NCI-H1092 treated with DMSO at 0.1 percent for 48 hours (cell line): ENCODE measurements at regions not wholly inside any gene's neighbourhood (a gene's known extent, or its start where the extent isn't known, plus 50 kb on each side); places are given as distances from the start of the nearest gene placed in this dataset.
"Not testable (repeated sequence)": the region's sequence is repeated elsewhere in the genome, so short reads cannot be mapped to it uniquely, and the experiment has no call there.

Experiments used
- DNase-seq: peaks from one replicate; lab custom pipeline; 2025; lab: John Stamatoyannopoulos, UW

DNA sequence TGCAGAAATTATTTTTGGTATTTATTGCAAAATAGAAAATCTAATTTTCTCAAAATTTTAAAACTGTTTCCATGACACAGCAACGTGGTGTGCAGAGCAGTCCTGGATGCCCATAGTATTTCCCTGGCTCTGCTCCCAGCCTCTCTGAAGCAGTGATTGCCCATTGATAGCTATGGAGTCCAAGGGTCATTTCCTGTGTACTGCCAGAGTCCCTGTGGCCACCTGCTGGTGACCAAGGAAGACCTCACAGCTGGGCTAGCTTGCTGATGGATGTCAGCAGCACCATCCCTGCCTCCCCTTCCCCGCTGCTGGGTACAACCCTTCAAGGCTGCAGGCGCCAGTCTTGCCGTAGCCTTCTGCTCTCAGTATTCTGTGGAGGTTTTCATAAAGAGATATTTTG, 184.1 kb downstream of the DIRAS2 start:
- peak; percentile 12 for DNase-seq

DNA sequence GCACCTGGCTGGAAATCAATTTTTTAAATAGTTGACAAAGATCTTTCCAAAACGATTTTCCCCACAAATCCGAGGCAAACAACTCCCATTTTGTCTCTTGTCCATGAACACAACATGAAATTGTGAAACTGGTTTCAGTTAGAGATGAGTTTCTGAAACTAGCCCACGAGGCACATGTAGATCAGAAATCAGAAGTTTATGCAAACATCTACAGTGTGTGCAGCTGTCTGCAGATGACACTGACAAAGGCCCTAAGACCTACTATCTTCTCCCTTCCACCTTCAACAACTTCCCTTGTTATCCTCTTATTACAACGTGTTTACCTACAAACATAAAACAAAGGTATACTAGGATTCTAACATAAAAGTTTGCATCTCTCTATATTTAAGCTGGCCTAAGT, 183.3 kb downstream of the DIRAS2 start:
- DNase-seq, result no peak

- DNase-seq, result no peak
Measured at GRCh38 chr9:90460220-90460619, 182.4 kb downstream of the DIRAS2 start.

DNA sequence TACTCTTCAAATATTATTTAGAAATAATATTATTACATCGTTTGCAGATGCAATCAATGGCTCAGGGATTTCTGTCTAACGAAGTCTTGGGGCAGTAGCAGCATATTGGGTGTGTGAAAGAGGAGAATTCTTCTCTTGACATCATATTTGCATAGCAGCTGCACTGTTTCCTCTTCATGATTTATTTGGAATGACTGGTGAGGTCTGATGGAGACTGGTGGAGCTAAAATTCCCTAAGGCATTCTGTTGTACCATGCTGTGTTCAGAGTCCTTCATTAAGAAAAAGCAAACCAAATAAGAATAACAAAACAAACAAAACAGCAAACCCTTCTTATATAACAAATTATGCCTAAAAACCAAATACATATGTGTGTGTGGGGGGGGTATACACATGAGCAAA, 177.6 kb downstream of the DIRAS2 start:
- DNase-seq, result peak; percentile 24

- no peak for DNase-seq
Measured at GRCh38 chr9:90466441-90466840, 176.2 kb downstream of the DIRAS2 start.

- DNase-seq, result no peak
Measured at GRCh38 chr9:90469435-90469834, 173.2 kb downstream of the DIRAS2 start.

DNA sequence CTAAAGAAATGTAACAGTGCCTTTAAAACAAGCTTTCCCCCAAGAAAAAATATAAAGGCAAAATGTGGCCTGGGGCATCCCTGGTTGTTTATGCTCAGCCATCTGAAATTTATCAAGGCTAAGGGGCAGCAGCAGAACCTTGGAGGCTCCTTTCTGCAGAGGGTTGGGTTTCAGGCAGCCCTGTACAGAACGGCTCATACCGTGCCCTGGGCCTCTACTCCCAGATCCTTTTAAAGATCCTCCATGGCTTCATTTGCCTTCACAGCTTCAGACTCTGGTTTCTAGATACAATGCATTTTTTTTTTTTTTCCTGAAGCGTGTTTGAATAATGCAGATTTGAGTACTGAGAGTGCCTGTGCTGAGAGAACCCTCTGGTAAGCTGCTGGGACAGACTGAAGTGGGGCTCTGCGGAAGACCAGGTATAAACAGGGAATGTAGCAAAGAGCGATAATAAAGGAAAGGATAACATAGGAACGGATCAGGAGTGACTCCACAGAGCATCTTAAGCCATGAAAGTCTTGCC, 172.7 kb downstream of the DIRAS2 start:
- DNase-seq, result no peak

GRCh38 chr9:90476058-90476457, 166.6 kb downstream of the DIRAS2 start:
- DNase-seq, result no peak

DNA sequence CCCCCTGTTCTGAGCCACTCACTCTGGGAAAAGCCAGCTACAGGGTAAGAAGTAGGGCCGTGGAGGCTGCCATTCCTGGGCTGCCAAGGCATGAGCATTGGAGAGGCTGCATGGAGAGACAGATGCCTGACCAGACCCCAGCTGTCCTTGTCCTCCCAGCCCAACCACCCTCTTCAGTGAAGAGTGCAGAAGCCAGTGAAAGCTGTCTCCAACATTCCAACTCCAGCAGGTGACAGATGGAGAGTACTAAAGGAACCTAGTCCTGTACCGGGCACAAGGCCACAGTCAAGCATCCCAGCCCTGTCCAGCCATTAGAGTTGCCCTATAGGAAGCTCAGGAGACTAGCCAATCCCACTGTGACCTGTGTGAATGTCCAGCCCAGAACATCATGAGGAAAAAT, 165.1 kb downstream of the DIRAS2 start:
- DNase-seq, result no peak

- no peak for DNase-seq
Measured at GRCh38 chr9:90478821-90479220, 163.8 kb downstream of the DIRAS2 start.

DNA sequence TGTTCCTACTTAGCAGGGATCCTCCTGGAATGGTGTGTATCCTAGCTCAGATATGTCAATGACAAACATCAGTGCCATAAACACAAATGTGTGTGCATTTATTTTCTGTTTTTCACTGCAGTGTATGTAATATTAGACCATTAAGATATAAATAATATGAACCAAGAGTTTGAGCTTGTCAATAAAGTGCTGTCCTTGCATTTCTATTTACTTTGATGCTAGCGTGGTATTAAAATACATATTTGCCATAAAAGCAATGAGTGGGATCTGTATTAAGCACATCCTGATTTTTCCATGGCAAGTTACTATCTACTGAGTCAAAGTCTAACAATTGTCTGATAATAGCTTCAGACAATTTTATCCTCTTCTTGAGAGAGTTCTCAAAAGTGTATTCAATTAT, 157.6 kb downstream of the DIRAS2 start:
- DNase-seq, result no peak

DNA sequence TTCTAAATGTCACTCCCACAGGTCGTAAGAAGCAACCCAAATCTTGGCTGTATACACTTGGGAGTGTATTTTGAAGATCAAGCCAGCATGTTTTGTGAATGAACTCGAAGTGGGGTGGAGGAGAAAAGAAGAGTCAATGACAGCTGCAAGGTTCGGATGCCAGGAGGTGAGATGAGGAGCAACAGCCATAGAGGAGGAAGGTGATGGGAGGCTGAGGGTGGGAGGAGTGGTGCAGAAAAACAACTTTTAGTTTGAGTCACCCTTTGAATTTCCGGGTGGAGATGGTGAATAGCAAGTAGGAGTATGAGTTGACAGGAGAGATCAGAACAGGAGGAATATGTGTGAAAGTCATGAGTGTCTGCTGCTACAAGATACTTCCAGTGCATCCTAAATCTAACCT, 153.6 kb downstream of the DIRAS2 start:
- no peak for DNase-seq

GRCh38 chr9:90499761-90500160, 142.9 kb downstream of the DIRAS2 start:
- DNase-seq, result no peak

DNA sequence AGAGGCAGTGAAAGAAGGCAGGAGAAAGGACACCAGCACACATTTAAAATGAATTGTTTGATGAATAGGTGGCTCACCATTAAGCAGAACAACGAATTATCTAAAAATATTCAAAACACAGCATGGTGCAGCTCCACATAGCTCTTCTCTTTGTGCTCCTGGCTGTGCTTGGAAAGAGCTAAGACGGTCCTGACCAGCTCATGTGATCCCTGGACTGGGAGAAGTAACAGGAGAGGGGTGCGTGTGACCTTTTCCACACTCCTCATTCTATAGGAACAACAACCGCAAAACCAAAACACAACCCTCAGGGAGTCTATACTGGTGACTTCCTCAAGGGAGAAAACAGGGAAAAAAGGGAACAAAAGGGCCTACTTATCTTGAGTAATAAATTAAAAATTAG, 140.5 kb downstream of the DIRAS2 start:
- no peak for DNase-seq

GRCh38 chr9:90504486-90504885, 138.1 kb downstream of the DIRAS2 start:
- no peak for DNase-seq

DNA sequence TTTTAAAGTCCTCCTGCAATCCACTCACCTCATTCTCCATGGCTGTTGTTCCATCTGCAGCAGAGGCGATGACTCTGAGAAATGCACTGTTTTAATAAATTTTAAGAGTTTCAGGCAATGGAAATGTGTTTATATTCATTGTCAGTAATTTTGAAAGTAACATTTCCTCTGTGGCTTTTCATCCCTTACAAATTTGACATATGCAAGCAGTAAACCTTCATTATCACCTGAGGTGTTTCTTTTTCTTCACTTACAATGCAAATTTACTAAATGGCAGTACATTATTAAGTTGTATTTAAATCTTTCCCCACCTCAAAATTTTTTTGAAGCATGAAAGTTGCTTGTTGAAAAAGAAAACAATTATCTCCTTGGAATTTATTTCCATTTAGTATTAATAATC, 136.9 kb downstream of the DIRAS2 start:
- no peak for DNase-seq

DNA sequence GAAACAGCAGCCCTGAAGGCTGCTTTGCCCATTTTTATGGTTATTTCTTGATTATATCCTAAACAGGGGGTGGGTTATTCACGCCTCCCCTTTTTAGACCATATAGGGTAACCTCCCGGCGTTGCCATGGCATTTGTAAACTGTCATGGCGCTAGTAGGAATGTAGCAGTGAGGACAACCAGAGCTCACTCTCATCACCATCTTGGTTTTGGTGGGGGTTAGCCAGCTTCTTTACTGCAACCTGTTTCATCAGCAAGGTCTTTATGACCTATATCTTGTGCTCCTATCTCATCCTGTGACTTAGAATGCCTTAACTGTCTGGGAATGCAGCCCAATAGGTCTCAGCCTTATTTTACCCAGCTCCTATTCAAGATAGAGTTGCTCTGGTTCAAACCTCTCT, 136.2 kb downstream of the DIRAS2 start:
- not testable (repeated sequence) for DNase-seq

DNA sequence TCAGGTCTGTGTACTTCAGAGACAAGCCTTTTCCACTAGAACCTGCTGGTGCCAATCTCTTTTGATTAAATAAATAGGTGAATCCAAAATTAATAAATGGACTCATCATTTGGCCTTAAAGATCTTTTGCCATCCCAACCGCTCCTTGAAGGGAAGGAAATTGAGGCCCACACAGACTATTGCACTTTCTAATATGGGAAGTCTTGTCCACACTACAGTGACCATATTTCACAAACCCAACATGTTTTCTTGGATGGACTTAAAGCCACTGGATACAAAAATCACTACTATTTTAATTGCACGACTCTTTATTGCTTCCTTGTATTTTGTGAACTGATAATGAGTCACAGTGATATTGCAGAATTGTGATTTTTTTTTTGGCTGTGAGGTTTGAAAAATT, 135.0 kb downstream of the DIRAS2 start:
- no peak for DNase-seq

GRCh38 chr9:90508940-90509339, 133.7 kb downstream of the DIRAS2 start:
- no peak for DNase-seq

- DNase-seq, result no peak
Measured at GRCh38 chr9:90511711-90512110, 130.9 kb downstream of the DIRAS2 start.

DNA sequence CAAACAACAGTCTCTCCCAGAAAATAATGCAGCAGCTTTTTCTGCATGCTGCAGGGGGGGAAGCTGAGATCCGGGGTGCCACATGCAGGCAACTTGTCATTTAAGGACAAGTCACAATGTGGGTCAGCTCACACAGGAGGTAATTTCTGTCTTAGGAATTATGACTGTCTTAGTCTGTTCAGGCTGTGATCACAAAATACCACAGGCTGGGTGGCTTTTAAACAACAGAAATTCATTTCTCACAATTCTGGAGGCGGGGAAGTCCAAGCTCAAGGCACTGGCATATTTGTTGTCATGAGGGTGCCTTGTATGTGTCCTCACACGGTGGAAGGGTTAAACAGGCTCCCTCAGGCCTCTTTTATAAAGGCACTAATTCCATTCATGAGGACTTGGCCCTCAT, 127.7 kb downstream of the DIRAS2 start:
- no peak for DNase-seq

DNA sequence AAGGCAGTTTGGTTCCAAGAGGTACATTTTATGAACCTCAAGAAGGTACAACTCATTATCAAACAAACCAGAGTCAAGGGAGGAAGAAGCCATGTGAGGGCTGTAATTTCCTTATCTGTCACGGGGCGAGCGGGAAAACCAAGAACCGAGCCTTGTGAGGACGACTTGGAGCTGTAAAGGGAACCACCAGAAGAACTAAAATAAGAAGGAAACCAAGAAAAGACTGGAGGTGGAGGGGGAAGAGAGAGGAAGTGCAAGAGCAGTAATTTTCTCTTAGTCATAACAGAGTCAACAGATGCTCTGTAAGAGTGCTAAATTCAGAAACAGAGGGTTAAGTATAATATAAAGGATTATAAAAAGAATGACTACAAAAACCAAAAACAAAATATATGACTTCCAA, 127.1 kb downstream of the DIRAS2 start:
- no peak for DNase-seq

DNA sequence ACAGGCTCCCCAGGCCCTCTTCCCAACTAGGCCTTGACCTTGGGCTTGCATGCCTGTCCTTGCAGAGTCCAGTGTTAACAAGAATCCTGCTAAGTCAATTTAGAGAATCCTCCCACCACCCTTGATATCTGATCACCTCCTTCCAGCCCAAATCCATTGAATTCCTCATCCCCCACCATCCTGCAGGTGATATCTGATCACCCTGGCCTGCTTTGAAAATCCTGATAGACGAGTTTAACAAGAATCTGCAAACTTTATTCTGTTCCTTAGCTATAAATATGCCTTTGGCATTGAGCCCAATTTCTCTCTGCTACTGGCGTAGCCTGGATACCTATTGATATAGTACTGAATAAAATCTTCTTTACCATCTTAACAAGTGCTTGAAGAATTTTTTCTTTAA, 125.5 kb downstream of the DIRAS2 start:
- DNase-seq, result no peak

DNA sequence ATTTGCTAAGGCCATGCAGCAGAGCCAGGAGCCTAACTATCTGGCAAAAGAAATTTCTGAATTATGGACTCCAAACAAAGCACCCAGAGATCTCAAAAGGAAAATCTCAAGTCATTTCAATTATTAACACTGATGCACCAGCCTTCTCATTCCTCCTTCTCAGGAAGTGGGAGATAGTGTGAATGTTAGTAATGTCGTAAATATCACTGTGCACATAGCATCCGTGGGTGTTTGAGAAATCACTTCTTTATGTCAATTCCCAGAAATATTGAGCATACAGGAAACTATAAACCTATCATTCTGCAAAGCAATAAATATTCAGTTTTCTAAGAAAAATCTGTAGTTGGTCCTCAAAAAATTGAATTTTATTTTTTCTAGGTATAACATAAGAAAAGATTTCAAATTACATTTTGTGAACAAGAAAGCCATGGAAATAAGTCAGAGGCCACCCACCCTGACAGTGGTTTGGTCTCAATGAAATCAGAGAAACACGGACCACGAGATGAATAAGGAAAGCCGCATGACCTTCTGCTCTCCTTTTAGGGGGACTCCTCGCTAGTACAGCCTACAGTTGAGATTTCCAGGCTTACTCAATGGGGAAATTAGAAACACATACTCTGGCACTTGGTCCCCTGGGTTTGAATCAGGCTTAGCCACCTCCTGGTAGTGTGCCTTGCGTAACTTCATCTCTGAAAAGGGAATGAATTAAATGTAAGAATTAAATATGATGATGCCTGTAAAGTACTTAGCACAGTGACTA, 120.6 kb downstream of the DIRAS2 start:
- no peak for DNase-seq
